NT2/D1 (cell line): ENCODE measurements at regions not wholly inside any gene's neighbourhood (a gene's known extent, or its start where the extent isn't known, plus 50 kb on each side); places are given as distances from the start of the nearest gene placed in this dataset.

Source experiments
- YY1 ChIP-seq: IDR thresholded peaks from 2 replicates; pipeline ENCODE4 v1.6.1; 2011; ENCODE audit not compliant: insufficient read length, insufficient read depth
- ZNF274 ChIP-seq: IDR thresholded peaks from 2 replicates; pipeline ENCODE4 v1.6.1; 2011; ENCODE audit warnings: mild to moderate bottlenecking, low read depth, low read length

DNA sequence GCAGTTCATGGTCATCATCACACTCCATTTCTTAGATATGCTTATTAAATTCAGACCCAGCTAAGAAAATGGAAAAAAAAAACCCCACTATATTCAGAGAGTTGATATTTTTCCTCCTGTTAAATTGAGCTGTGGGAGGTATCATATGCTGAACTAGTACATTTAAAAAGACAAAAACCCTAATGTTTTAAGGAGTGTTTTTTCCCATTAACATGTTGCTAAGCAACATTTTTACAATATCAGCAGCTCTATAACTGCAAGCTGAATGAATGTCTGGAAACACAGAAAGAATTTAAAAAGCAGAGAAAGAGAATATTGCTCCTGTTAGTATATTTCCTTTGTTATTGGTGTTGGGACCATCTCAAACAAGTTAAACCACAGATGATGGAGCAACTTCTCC, 265.8 kb upstream of the GRIA1 start:
- TF ChIP-seq ZNF274 (no peak), YY1 (no peak)
